ENCODE measurements at regions not wholly inside any gene's neighbourhood (a gene's known extent, or its start where the extent isn't known, plus 50 kb on each side); places are given as distances from the start of the nearest gene placed in this dataset.

GRCh38 chr7:67992287-67992686 lies 995.7 kb downstream of the TYW1 start:
- no peak overlapping the region for H3K4me2 ChIP-seq (ENCODE audit: low read length)
- Mint-ChIP-seq H3K4me1 (ENCODE audit: low read depth, unreplicated experiment) (no peaks in the 10 kb centered on the region), H3K27me3 (ENCODE audit: low read depth, unreplicated experiment) (no peaks in the 10 kb centered on the region), H3K27ac (ENCODE audit: unreplicated experiment) (no peak overlapping the region), H3K4me3 (ENCODE audit: unreplicated experiment) (no peak overlapping the region), H3K36me3 (ENCODE audit: low read depth, unreplicated experiment) (no peaks in the 10 kb centered on the region), H3K9me3 (ENCODE audit: unreplicated experiment) (peaks cover 10% of the 10 kb centered on the region)
- no peak overlapping the region for H3K27ac ChIP-seq (ENCODE audit: low read depth, low read length)
- no peaks in the 10 kb centered on the region for H4K20me1 ChIP-seq (ENCODE audit: insufficient read depth, low read length)
- FAIRE-seq, result no peak
- no peak overlapping the region for H3K4me3 ChIP-seq (ENCODE audit: insufficient read depth, low read depth, low read length)
- no peaks in the 10 kb centered on the region for H3K36me3 ChIP-seq (ENCODE audit: insufficient read depth, low read length)
- no peak overlapping the region for H3K9ac ChIP-seq (ENCODE audit: low read length)
- TF ChIP-seq EZH2 (IDR thresholded peaks at IDR 0.05; ENCODE audit: insufficient read depth, low read length) (no peak), CTCF (IDR thresholded peaks at IDR 0.05; ENCODE audit: insufficient read depth, low read depth, low read length) (no peak)
- DNase-seq (ENCODE audit: low read depth), result no peak
- H3K9me3 ChIP-seq (ENCODE audit: insufficient read depth, low read depth, low read length), result no peaks in the 10 kb centered on the region
- H2AFZ ChIP-seq (ENCODE audit: low read depth, low read length), result no peak overlapping the region
- H3K79me2 ChIP-seq (ENCODE audit: insufficient read depth, low read length), result no peaks in the 10 kb centered on the region
- H3K4me1 ChIP-seq (ENCODE audit: insufficient read depth, low read length), result no peaks in the 10 kb centered on the region
- no peaks in the 10 kb centered on the region for H3K27me3 ChIP-seq (ENCODE audit: insufficient read depth, low read length)

GRCh38 chr7:68005992-68006391 lies 1009.4 kb downstream of the TYW1 start:
- FAIRE-seq (no peak), DNase-seq (ENCODE audit: low read depth) (no peak)
- H3K4me3 ChIP-seq (ENCODE audit: insufficient read depth, low read depth, low read length), result no peak overlapping the region
- H3K27me3 ChIP-seq (ENCODE audit: insufficient read depth, low read length), result no peaks in the 10 kb centered on the region
- no peak overlapping the region for H3K4me3 Mint-ChIP-seq (ENCODE audit: unreplicated experiment)
- H3K4me2 ChIP-seq (ENCODE audit: low read length), result no peak overlapping the region
- no peaks in the 10 kb centered on the region for H3K4me1 ChIP-seq (ENCODE audit: insufficient read depth, low read length)
- no peaks in the 10 kb centered on the region for H3K27me3 Mint-ChIP-seq (ENCODE audit: low read depth, unreplicated experiment)
- H4K20me1 ChIP-seq (ENCODE audit: insufficient read depth, low read length), result no peaks in the 10 kb centered on the region
- H3K27ac ChIP-seq (ENCODE audit: low read depth, low read length), result no peak overlapping the region
- no peaks in the 10 kb centered on the region for H3K9me3 ChIP-seq (ENCODE audit: insufficient read depth, low read depth, low read length)
- no peaks in the 10 kb centered on the region for H3K36me3 Mint-ChIP-seq (ENCODE audit: low read depth, unreplicated experiment)
- no peak overlapping the region for H2AFZ ChIP-seq (ENCODE audit: low read depth, low read length)
- no peaks in the 10 kb centered on the region for H3K79me2 ChIP-seq (ENCODE audit: insufficient read depth, low read length)
- peaks cover 4% of the 10 kb centered on the region for H3K9me3 Mint-ChIP-seq (ENCODE audit: unreplicated experiment)
- no peaks in the 10 kb centered on the region for H3K36me3 ChIP-seq (ENCODE audit: insufficient read depth, low read length)
- TF ChIP-seq EZH2 (IDR thresholded peaks at IDR 0.05; ENCODE audit: insufficient read depth, low read length), result no peak
- no peak for TF ChIP-seq CTCF (IDR thresholded peaks at IDR 0.05; ENCODE audit: insufficient read depth, low read depth, low read length)
- no peaks in the 10 kb centered on the region for H3K4me1 Mint-ChIP-seq (ENCODE audit: low read depth, unreplicated experiment)
- H3K27ac Mint-ChIP-seq (ENCODE audit: unreplicated experiment), result no peak overlapping the region
- no peak overlapping the region for H3K9ac ChIP-seq (ENCODE audit: low read length)

- Mint-ChIP-seq H3K36me3 (ENCODE audit: low read depth, unreplicated experiment) (no peaks in the 10 kb centered on the region), H3K4me1 (ENCODE audit: low read depth, unreplicated experiment) (no peaks in the 10 kb centered on the region), H3K27me3 (ENCODE audit: low read depth, unreplicated experiment) (no peaks in the 10 kb centered on the region), H3K9me3 (ENCODE audit: unreplicated experiment) (peaks cover 4% of the 10 kb centered on the region), H3K4me3 (ENCODE audit: unreplicated experiment) (no peak overlapping the region), H3K27ac (ENCODE audit: unreplicated experiment) (no peak overlapping the region)
- Histone ChIP-seq H4K20me1 (ENCODE audit: insufficient read depth, low read length) (no peaks in the 10 kb centered on the region), H3K27me3 (ENCODE audit: insufficient read depth, low read length) (no peaks in the 10 kb centered on the region), H3K4me3 (ENCODE audit: insufficient read depth, low read depth, low read length) (no peak overlapping the region), H3K9ac (ENCODE audit: low read length) (no peak overlapping the region), H3K4me2 (ENCODE audit: low read length) (no peak overlapping the region), H3K9me3 (ENCODE audit: insufficient read depth, low read depth, low read length) (no peaks in the 10 kb centered on the region), H3K4me1 (ENCODE audit: insufficient read depth, low read length) (no peaks in the 10 kb centered on the region), H3K36me3 (ENCODE audit: insufficient read depth, low read length) (no peaks in the 10 kb centered on the region), H3K27ac (ENCODE audit: low read depth, low read length) (no peak overlapping the region), H3K79me2 (ENCODE audit: insufficient read depth, low read length) (no peaks in the 10 kb centered on the region), H2AFZ (ENCODE audit: low read depth, low read length) (no peak overlapping the region)
- DNase-seq (ENCODE audit: low read depth), result no peak
- TF ChIP-seq CTCF (IDR thresholded peaks at IDR 0.05; ENCODE audit: insufficient read depth, low read depth, low read length) (no peak), EZH2 (IDR thresholded peaks at IDR 0.05; ENCODE audit: insufficient read depth, low read length) (no peak)
- no peak for FAIRE-seq
Observed at GRCh38 chr7:68006619-68007018, 1010.0 kb downstream of the TYW1 start.

All from astrocyte (in vitro differentiated cells and primary cell).